ENCODE measurements at regions not wholly inside any gene's neighbourhood (a gene's known extent, or its start where the extent isn't known, plus 50 kb on each side); places are given as distances from the start of the nearest gene placed in this dataset.

- no peak for FAIRE-seq
Measured at GRCh38 chr6:127023001-127023778, 95.3 kb upstream of the RSPO3 start.

GRCh38 chr6:127026247-127026646 is 92.2 kb upstream of the RSPO3 start:
- FAIRE-seq (no peak), DNase-seq (ENCODE audit: extremely low spot score, insufficient read length, low read depth) (no peak)

More at GRCh38 chr6:127023001-127023778, 95.3 kb upstream of the RSPO3 start:
- no peak for DNase-seq (ENCODE audit: extremely low spot score, insufficient read length, low read depth)

GRCh38 chr6:127030111-127030510 is 88.4 kb upstream of the RSPO3 start:
- DNase-seq (ENCODE audit: extremely low spot score, insufficient read length, low read depth) (no peak), FAIRE-seq (no peak)

GRCh38 chr6:127030836-127031235 is 87.6 kb upstream of the RSPO3 start:
- FAIRE-seq = no peak
- no peak for DNase-seq (ENCODE audit: extremely low spot score, insufficient read length, low read depth)

GRCh38 chr6:127031511-127031910 is 87.0 kb upstream of the RSPO3 start:
- no peak for DNase-seq (ENCODE audit: extremely low spot score, insufficient read length, low read depth)

GRCh38 chr6:127032971-127033370 is 85.5 kb upstream of the RSPO3 start:
- DNase-seq (ENCODE audit: extremely low spot score, insufficient read length, low read depth) = no peak
- no peak for FAIRE-seq

More at GRCh38 chr6:127031511-127031910, 87.0 kb upstream of the RSPO3 start:
- FAIRE-seq = no peak

- DNase-seq (ENCODE audit: extremely low spot score, insufficient read length, low read depth) (no peak), FAIRE-seq (no peak)
Measured at GRCh38 chr6:127051571-127052260, 66.8 kb upstream of the RSPO3 start.

GRCh38 chr6:127053032-127053874 is 65.2 kb upstream of the RSPO3 start:
- DNase-seq (ENCODE audit: extremely low spot score, insufficient read length, low read depth) (no peak), FAIRE-seq (no peak)

- no peak for DNase-seq (ENCODE audit: extremely low spot score, insufficient read length, low read depth)
Measured at GRCh38 chr6:127053875-127054235, 64.6 kb upstream of the RSPO3 start.

GRCh38 chr6:127058027-127058426 is 60.4 kb upstream of the RSPO3 start:
- no peak for DNase-seq (ENCODE audit: extremely low spot score, insufficient read length, low read depth)
- no peak for FAIRE-seq

More at GRCh38 chr6:127053875-127054235, 64.6 kb upstream of the RSPO3 start:
- no peak for FAIRE-seq

- FAIRE-seq = no peak
- no peak for DNase-seq (ENCODE audit: extremely low spot score, insufficient read length, low read depth)
Measured at GRCh38 chr6:127058936-127059335, 59.5 kb upstream of the RSPO3 start.

Measured in GM18507 (cell line).